Stomach (tissue), 8 donors: ENCODE measurements at regions not wholly inside any gene's neighbourhood (a gene's known extent, or its start where the extent isn't known, plus 50 kb on each side); places are given as distances from the start of the nearest gene placed in this dataset.

Source experiments
- DNase-seq, 2 donors: peaks; one replicate each; pipeline versions ENCODE4 v3.0.0 to v3.0.0-alpha.2; 2013 to 2019
- H3K27ac ChIP-seq, 5 donors: fragments of 200-600 bp in 4 of 5; sonication (generic) in 4 of 5; one replicate each; pipeline ENCODE4 v1.5.1; 2013 to 2019; ENCODE audit warnings: mild to moderate bottlenecking in 1 of 5, moderate library complexity in 1 of 5
- H3K27me3 ChIP-seq, 3 donors: fragments of 200-600 bp; sonication (generic); one replicate each; pipeline ENCODE4 v1.5.1; 2017 to 2019; ENCODE audit warnings: mixed run types in 1 of 3
- H3K36me3 ChIP-seq, 4 donors: fragments of 200-600 bp; sonication (generic); 1 replicate in 3 of 4; 2 replicates in 1 of 4; pipeline ENCODE4 v1.5.1; 2016 to 2019
- H3K4me1 ChIP-seq, 4 donors: fragments of 200-600 bp; sonication (generic); one replicate each; pipeline ENCODE4 v1.5.1; 2016 to 2019
- H3K4me3 ChIP-seq, 4 donors: fragments of 200-600 bp; sonication (generic) in 3 of 4; one replicate each; pipeline ENCODE4 v1.5.1; 2016 to 2019; ENCODE audit warnings: mild to moderate bottlenecking in 1 of 4
- H3K9me3 ChIP-seq, 4 donors: fragments of 200-600 bp; sonication (generic); one replicate each; pipeline ENCODE4 v1.5.1; 2016 to 2019
- CTCF ChIP-seq, 7 experiments: fragments of 450-650 bp in 4 of 7; fragments of 200-600 bp in 3 of 7; sonication (generic) in 3 of 7; IDR thresholded peaks; one replicate each; pipeline ENCODE4 v1.5.1; 2016 to 2019; ENCODE audit warnings: antibody characterized with exemption in 7 of 7, control low read depth in 2 of 7, mild to moderate bottlenecking in 1 of 7
- EP300 ChIP-seq: sonication (generic); formaldehyde crosslinking; IDR thresholded peaks from one replicate; pipeline ENCODE4 v1.6.1; 2017; ENCODE audit warnings: antibody characterized with exemption
- POLR2A ChIP-seq, 4 donors: fragments of 450-650 bp; IDR thresholded peaks; one replicate each; pipeline ENCODE4 v1.6.1; 2016; ENCODE audit warnings: antibody characterized with exemption in 4 of 4, control low read depth in 2 of 4, mild to moderate bottlenecking in 1 of 4, moderate library complexity in 1 of 4
- POLR2AphosphoS5 ChIP-seq, 3 donors: sonication (generic); formaldehyde crosslinking; IDR thresholded peaks; one replicate each; pipeline ENCODE4 v1.6.1; 2016; ENCODE audit warnings: antibody characterized with exemption in 3 of 3
- WGBS, 5 donors: extraction: QIAGEN DNeasy Blood & Tissue Kit in 3 of 5; methylation state at CpG; one replicate each; pipeline versions ENCODE4 v1.1.5 to v1.1.7; 2013 to 2018; 5-methylcytosine and 5-hydroxymethylcytosine counted together
- intact Hi-C: fragments of 100-400 bp; cut with DNase I; formaldehyde crosslinking; loops from one replicate; pipeline ENCODE4 v1.15.1; 2023; ENCODE audit warnings: low total_unique reads
- donor health status: healthy with polysubstance abuse.
- donor health status: Bipolar disorder and iron deficiency.
- donor health status: healthy.

- WGBS, 5 donors = 59 to 74% (median 69%) methylated on average over 3 of the region's 3 CpGs
- H3K27ac ChIP-seq = no peak overlapping the region
- TF ChIP-seq EP300 (no peak), POLR2AphosphoS5 (IDR thresholded peaks at IDR 0.05) (no peak), CTCF (IDR thresholded peaks at IDR 0.05) (no peak), POLR2A (IDR thresholded peaks at IDR 0.05) (no peak)
- H3K27me3 ChIP-seq = peaks cover 0 to 56% (median 9%) of the 10 kb centered on the region in 3 donors
- intact Hi-C loops = no loop called here
- H3K36me3 ChIP-seq = no peaks in the 10 kb centered on the region
- no peaks in the 10 kb centered on the region for H3K9me3 ChIP-seq
- H3K4me1 ChIP-seq = no peaks in the 10 kb centered on the region
- H3K4me3 ChIP-seq = no peak overlapping the region
- DNase-seq = no peak
Observed at GRCh38 chr2:118762290-118762689, 85.2 kb downstream of the EN1 start.

GRCh38 chr2:118761771-118762170, 85.7 kb downstream of the EN1 start:
- 66 to 77% (median 74%) methylated on average over 6 of the region's 6 CpGs for WGBS, 5 donors
- intact Hi-C loops = no loop called here
- H3K4me1 ChIP-seq = no peaks in the 10 kb centered on the region

GRCh38 chr2:118755901-118756300, 91.5 kb downstream of the EN1 start:
- Histone ChIP-seq H3K9me3 (no peaks in the 10 kb centered on the region), H3K36me3 (no peaks in the 10 kb centered on the region), H3K4me1 (no peaks in the 10 kb centered on the region), H3K27ac (no peak overlapping the region), H3K27me3 (peaks cover 0 to 17% (median 0%) of the 10 kb centered on the region in 3 donors), H3K4me3 (no peak overlapping the region)
- TF ChIP-seq POLR2AphosphoS5 (IDR thresholded peaks at IDR 0.05) (no peak), CTCF (IDR thresholded peaks at IDR 0.05) (no peak), EP300 (no peak), POLR2A (IDR thresholded peaks at IDR 0.05) (no peak)
- WGBS, 5 donors = 15 to 33% (median 27%) methylated on average over 2 of the region's 2 CpGs
- DNase-seq = no peak
- intact Hi-C loops = no loop called here

More at GRCh38 chr2:118761771-118762170, 85.7 kb downstream of the EN1 start:
- Histone ChIP-seq H3K27me3 (peaks cover 0 to 53% (median 9%) of the 10 kb centered on the region in 3 donors), H3K4me3 (no peak overlapping the region), H3K36me3 (no peaks in the 10 kb centered on the region), H3K9me3 (no peaks in the 10 kb centered on the region), H3K27ac (no peak overlapping the region)
- no peak for DNase-seq
- TF ChIP-seq POLR2AphosphoS5 (IDR thresholded peaks at IDR 0.05) (no peak), EP300 (no peak), POLR2A (IDR thresholded peaks at IDR 0.05) (no peak), CTCF (IDR thresholded peaks at IDR 0.05) (no peak)

- no peak for TF ChIP-seq POLR2AphosphoS5 (IDR thresholded peaks at IDR 0.05)
- no peak for TF ChIP-seq POLR2A (IDR thresholded peaks at IDR 0.05)
- H3K27ac ChIP-seq = no peak overlapping the region
- no peak overlapping the region for H3K4me3 ChIP-seq
- no peaks in the 10 kb centered on the region for H3K4me1 ChIP-seq
- no peaks in the 10 kb centered on the region for H3K9me3 ChIP-seq
- no peaks in the 10 kb centered on the region for H3K36me3 ChIP-seq
- intact Hi-C loops = no loop called here
- 24 to 47% (median 34%) methylated on average over 2 of the region's 2 CpGs for WGBS, 5 donors
- peak in 1 of 2 donors; percentile 60 for DNase-seq
- peaks cover 0 to 17% (median 0%) of the 10 kb centered on the region in 3 donors for H3K27me3 ChIP-seq
Observed at GRCh38 chr2:118755384-118755783, 92.1 kb downstream of the EN1 start.

GRCh38 chr2:118752762-118753429, 94.6 kb downstream of the EN1 start:
- no peak for TF ChIP-seq POLR2AphosphoS5 (IDR thresholded peaks at IDR 0.05)
- no peak for TF ChIP-seq EP300
- TF ChIP-seq POLR2A (IDR thresholded peaks at IDR 0.05) = no peak
- no peak for TF ChIP-seq CTCF (IDR thresholded peaks at IDR 0.05)
- peaks cover 0 to 18% (median 1%) of the 10 kb centered on the region in 3 donors for H3K27me3 ChIP-seq
- H3K36me3 ChIP-seq = no peaks in the 10 kb centered on the region
- intact Hi-C loops = no loop called here
- H3K9me3 ChIP-seq = no peaks in the 10 kb centered on the region
- DNase-seq = no peak
- no peak overlapping the region for H3K27ac ChIP-seq
- no peak overlapping the region for H3K4me3 ChIP-seq
- 69 to 79% (median 71%) methylated on average over 16 of the region's 16 CpGs for WGBS, 5 donors
- no peaks in the 10 kb centered on the region for H3K4me1 ChIP-seq
